Astrocyte (in vitro differentiated cells and primary cell): ENCODE measurements at regions not wholly inside any gene's neighbourhood (a gene's known extent, or its start where the extent isn't known, plus 50 kb on each side); places are given as distances from the start of the nearest gene placed in this dataset.

Experiments
- DNase-seq: peaks from one replicate; pipeline ENCODE4 v3.0.0-alpha.2; 2010; ENCODE audit warnings: low read depth
- FAIRE-seq: peaks from 2 replicates; lab custom pipeline; 2011; peaks lifted over from hg19 to GRCh38; lab: Jason Lieb, UNC
- H2AFZ ChIP-seq: 2 replicates; pipeline ENCODE4 v1.6.0; 2012; ENCODE audit warnings: low read depth, low read length, inconsistent platforms
- H3K27ac ChIP-seq: 2 replicates; pipeline ENCODE4 v1.5.1; 2011; ENCODE audit warnings: low read depth, low read length, inconsistent platforms
- H3K27me3 ChIP-seq: 2 replicates; pipeline ENCODE4 v1.6.0; 2011; ENCODE audit warnings: low read length, inconsistent platforms; ENCODE audit not compliant: insufficient read depth
- H3K36me3 ChIP-seq: 2 replicates; pipeline ENCODE4 v1.5.1; 2011; ENCODE audit warnings: low read length, inconsistent platforms; ENCODE audit not compliant: insufficient read depth
- H3K4me1 ChIP-seq: 2 replicates; pipeline ENCODE4 v1.5.1; 2011; ENCODE audit warnings: low read length, inconsistent platforms; ENCODE audit not compliant: insufficient read depth
- H3K4me2 ChIP-seq: 2 replicates; pipeline ENCODE4 v1.6.0; 2012; ENCODE audit warnings: low read length, inconsistent platforms
- H3K4me3 ChIP-seq: 2 replicates; pipeline ENCODE4 v1.5.1; 2011; ENCODE audit warnings: low read depth, mild to moderate bottlenecking, low read length, inconsistent platforms; ENCODE audit not compliant: insufficient read depth
- H3K79me2 ChIP-seq: 2 replicates; pipeline ENCODE4 v1.6.0; 2012; ENCODE audit warnings: mild to moderate bottlenecking, low read length, inconsistent platforms; ENCODE audit not compliant: insufficient read depth
- H3K9ac ChIP-seq: 2 replicates; pipeline ENCODE4 v1.6.0; 2012; ENCODE audit warnings: mild to moderate bottlenecking, low read length, inconsistent platforms
- H3K9me3 ChIP-seq: 2 replicates; pipeline ENCODE4 v1.5.1; 2012; ENCODE audit warnings: low read depth, mild to moderate bottlenecking, low read length, inconsistent platforms; ENCODE audit not compliant: insufficient read depth
- H4K20me1 ChIP-seq: 2 replicates; pipeline ENCODE4 v1.6.0; 2012; ENCODE audit warnings: low read length, inconsistent platforms; ENCODE audit not compliant: insufficient read depth
- H3K27ac Mint-ChIP-seq: one replicate; pipeline ENCODE4 v1.8.0; 2021; ENCODE audit warnings: mild to moderate bottlenecking, mixed read lengths; ENCODE audit not compliant: unreplicated experiment
- H3K27me3 Mint-ChIP-seq: one replicate; pipeline ENCODE4 v1.8.0; 2021; ENCODE audit warnings: low read depth, mixed read lengths; ENCODE audit not compliant: unreplicated experiment
- H3K36me3 Mint-ChIP-seq: one replicate; pipeline ENCODE4 v1.8.0; 2021; ENCODE audit warnings: low read depth, mixed read lengths; ENCODE audit not compliant: unreplicated experiment
- H3K4me1 Mint-ChIP-seq: one replicate; pipeline ENCODE4 v1.8.0; 2021; ENCODE audit warnings: low read depth, mixed read lengths; ENCODE audit not compliant: unreplicated experiment
- H3K4me3 Mint-ChIP-seq: one replicate; pipeline ENCODE4 v1.8.0; 2021; ENCODE audit warnings: mild to moderate bottlenecking, moderate library complexity, mixed read lengths; ENCODE audit not compliant: unreplicated experiment
- H3K9me3 Mint-ChIP-seq: one replicate; pipeline ENCODE4 v1.8.0; 2021; ENCODE audit warnings: mild to moderate bottlenecking, mixed read lengths; ENCODE audit not compliant: unreplicated experiment
- EZH2 ChIP-seq: IDR thresholded peaks from 2 replicates; pipeline ENCODE4 v1.6.1; 2012; ENCODE audit warnings: mild to moderate bottlenecking, low read length, inconsistent platforms; ENCODE audit not compliant: insufficient read depth
- TF ChIP-seq, protein P1 (sequence below): IDR thresholded peaks from 2 replicates; pipeline ENCODE4 v1.5.1; 2011; ENCODE audit warnings: low read depth, mild to moderate bottlenecking, inconsistent platforms, low read length, moderate library complexity; ENCODE audit not compliant: insufficient read depth

DNA sequence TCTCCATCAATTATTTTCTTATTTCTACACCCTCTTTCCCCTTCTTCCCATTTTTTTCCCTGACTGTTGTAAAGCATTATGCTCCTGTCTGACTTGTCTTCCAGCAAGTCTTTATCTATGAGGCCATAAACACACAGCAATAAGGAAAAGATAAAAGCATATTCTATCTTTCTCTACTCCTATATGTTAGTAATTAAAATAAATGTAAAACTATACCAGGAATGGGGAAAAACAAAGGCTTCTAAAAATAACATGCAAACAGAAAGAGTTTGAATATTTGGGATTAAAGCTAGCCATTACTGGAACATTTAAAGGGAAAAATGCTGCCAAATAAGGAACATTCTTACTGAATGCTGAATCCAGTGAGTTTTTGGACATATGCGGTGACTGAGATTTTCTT, 471.7 kb upstream of the HS3ST1 start:
- Histone ChIP-seq H4K20me1 (no peaks in the 10 kb centered on the region), H3K27me3 (no peaks in the 10 kb centered on the region), H3K9ac (no peak overlapping the region), H3K4me2 (no peak overlapping the region), H3K27ac (no peak overlapping the region), H3K4me1 (no peaks in the 10 kb centered on the region), H3K36me3 (no peaks in the 10 kb centered on the region), H3K9me3 (no peaks in the 10 kb centered on the region), H3K79me2 (no peaks in the 10 kb centered on the region), H3K4me3 (no peak overlapping the region), H2AFZ (no peak overlapping the region)
- no peaks in the 10 kb centered on the region for H3K36me3 Mint-ChIP-seq
- no peak overlapping the region for H3K27ac Mint-ChIP-seq
- H3K9me3 Mint-ChIP-seq: peaks cover 3% of the 10 kb centered on the region
- no peak for DNase-seq
- no peak for FAIRE-seq
- no peak for TF ChIP-seq EZH2
- TF ChIP-seq, protein P1, sequence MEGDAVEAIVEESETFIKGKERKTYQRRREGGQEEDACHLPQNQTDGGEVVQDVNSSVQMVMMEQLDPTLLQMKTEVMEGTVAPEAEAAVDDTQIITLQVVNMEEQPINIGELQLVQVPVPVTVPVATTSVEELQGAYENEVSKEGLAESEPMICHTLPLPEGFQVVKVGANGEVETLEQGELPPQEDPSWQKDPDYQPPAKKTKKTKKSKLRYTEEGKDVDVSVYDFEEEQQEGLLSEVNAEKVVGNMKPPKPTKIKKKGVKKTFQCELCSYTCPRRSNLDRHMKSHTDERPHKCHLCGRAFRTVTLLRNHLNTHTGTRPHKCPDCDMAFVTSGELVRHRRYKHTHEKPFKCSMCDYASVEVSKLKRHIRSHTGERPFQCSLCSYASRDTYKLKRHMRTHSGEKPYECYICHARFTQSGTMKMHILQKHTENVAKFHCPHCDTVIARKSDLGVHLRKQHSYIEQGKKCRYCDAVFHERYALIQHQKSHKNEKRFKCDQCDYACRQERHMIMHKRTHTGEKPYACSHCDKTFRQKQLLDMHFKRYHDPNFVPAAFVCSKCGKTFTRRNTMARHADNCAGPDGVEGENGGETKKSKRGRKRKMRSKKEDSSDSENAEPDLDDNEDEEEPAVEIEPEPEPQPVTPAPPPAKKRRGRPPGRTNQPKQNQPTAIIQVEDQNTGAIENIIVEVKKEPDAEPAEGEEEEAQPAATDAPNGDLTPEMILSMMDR: no peak
- H3K4me1 Mint-ChIP-seq: no peaks in the 10 kb centered on the region
- peaks cover under 1% of the 10 kb centered on the region for H3K27me3 Mint-ChIP-seq
- no peak overlapping the region for H3K4me3 Mint-ChIP-seq

DNA sequence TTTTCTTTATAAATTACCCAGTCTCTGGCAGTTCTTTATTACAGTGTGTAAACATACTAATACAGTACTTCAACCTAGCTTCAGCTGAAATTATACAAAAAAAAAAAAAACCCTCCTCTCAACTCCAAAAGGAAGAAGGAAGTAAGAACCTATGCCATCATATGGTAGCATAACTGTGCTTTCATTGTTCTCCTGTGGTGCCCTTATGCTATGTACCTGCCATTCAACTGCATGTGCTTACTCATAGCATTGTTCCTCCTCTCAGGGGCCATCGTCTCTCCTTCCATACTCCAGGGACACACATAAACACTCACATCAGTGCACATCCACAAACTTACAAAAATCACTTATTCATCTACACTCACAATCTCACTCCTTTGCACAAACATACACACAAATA, 470.1 kb upstream of the HS3ST1 start:
- H3K9me3 ChIP-seq: no peaks in the 10 kb centered on the region
- Mint-ChIP-seq H3K27me3 (no peaks in the 10 kb centered on the region), H3K36me3 (no peaks in the 10 kb centered on the region), H3K9me3 (peaks cover 3% of the 10 kb centered on the region), H3K4me3 (no peak overlapping the region), H3K4me1 (no peaks in the 10 kb centered on the region), H3K27ac (no peak overlapping the region)
- FAIRE-seq (no peak), DNase-seq (no peak)
- no peak overlapping the region for H3K9ac ChIP-seq
- H3K4me2 ChIP-seq: no peak overlapping the region
- H3K27me3 ChIP-seq: no peaks in the 10 kb centered on the region
- no peaks in the 10 kb centered on the region for H4K20me1 ChIP-seq
- TF ChIP-seq, protein P1: no peak
- no peak for TF ChIP-seq EZH2
- no peaks in the 10 kb centered on the region for H3K36me3 ChIP-seq
- no peaks in the 10 kb centered on the region for H3K4me1 ChIP-seq
- H2AFZ ChIP-seq: no peak overlapping the region
- H3K4me3 ChIP-seq: no peak overlapping the region
- H3K27ac ChIP-seq: no peak overlapping the region
- H3K79me2 ChIP-seq: no peaks in the 10 kb centered on the region

DNA sequence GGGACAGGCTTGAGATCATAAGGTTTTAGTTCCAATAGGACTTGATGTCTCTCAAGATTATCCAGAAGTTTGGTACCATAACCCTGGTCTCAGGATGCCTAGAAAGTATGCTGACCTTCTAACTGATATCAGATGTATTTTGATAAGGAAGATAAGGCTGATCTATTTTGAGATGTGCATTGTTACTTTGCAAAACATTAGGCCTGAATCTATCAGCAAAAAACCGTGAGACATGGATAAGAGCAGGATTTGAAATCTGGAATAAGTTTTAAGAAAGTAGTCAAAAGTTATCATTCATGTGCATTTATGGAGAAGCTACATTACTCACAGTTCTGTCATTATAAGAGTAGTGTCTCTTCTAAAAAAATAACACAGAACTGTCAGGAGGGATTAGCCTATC, 467.1 kb upstream of the HS3ST1 start:
- Histone ChIP-seq H3K36me3 (no peaks in the 10 kb centered on the region), H3K4me3 (no peak overlapping the region), H3K79me2 (no peaks in the 10 kb centered on the region), H3K4me1 (no peaks in the 10 kb centered on the region), H3K9ac (no peak overlapping the region), H3K9me3 (no peaks in the 10 kb centered on the region), H3K4me2 (no peak overlapping the region), H3K27ac (no peak overlapping the region), H3K27me3 (no peaks in the 10 kb centered on the region), H2AFZ (no peak overlapping the region), H4K20me1 (no peaks in the 10 kb centered on the region)
- TF ChIP-seq, protein P1: no peak
- no peak for TF ChIP-seq EZH2
- Mint-ChIP-seq H3K36me3 (no peaks in the 10 kb centered on the region), H3K27ac (no peak overlapping the region), H3K9me3 (peaks cover 3% of the 10 kb centered on the region), H3K4me3 (no peak overlapping the region), H3K4me1 (no peaks in the 10 kb centered on the region), H3K27me3 (no peaks in the 10 kb centered on the region)
- FAIRE-seq: no peak
- DNase-seq: no peak
